ENCODE measurements at regions not wholly inside any gene's neighbourhood (a gene's known extent, or its start where the extent isn't known, plus 50 kb on each side); places are given as distances from the start of the nearest gene placed in this dataset.

DNA sequence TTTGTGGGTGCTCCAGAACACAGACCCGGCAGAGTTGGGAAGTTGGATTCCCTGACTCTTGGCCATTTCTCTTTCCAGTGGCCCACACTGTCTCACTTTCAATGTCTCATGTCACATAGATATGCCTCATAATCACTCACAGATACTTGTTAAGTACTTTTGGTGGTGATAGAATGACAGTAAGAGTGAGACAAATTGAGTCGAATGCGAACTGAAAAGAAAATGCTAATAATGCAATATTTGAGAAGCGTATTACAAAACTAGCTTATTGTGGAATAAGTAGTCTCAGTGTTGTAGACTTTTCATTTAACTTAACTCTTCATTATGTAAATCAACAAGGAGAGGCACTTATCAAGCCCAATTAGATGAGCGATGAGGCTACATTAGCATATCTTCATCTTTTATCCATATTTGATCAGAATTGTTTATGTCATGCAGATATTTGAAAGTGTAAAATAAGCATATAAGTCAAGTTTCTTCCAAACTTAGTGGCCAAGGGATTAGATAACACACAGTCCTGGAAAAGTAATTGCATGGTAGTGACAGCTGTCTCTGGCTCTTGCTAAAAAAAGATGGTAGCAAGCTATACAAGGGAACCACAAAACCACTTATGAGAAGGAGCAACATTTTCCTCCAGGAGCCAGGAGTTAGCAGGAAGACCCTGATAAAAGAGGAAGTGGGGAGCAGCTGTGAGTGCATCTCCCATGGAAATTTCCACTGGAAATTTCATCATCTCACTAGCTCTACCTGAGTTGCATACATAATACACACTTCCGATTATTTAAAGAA lies 243.6 kb downstream of the ARRDC4 start:
- no peak for DNase-seq

DNA sequence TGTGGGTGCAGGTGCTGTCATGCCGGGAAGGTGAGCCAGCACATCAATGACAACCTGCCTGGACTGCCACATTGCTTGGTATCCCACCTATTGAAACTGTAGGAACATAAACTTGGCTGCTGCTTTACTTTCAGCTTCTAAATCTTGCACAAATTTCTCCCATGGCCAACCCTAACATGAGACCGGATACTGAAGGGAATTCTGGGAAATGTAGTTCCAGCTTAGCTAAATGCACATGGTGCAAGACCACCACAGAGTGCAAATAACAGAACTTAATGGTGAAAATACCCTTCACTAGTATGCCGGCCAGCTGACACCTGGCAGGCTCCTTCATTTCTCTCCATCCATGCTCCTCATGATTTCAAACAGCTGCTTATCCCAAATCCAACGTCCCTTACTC lies 247.4 kb downstream of the ARRDC4 start:
- no peak for DNase-seq

DNA sequence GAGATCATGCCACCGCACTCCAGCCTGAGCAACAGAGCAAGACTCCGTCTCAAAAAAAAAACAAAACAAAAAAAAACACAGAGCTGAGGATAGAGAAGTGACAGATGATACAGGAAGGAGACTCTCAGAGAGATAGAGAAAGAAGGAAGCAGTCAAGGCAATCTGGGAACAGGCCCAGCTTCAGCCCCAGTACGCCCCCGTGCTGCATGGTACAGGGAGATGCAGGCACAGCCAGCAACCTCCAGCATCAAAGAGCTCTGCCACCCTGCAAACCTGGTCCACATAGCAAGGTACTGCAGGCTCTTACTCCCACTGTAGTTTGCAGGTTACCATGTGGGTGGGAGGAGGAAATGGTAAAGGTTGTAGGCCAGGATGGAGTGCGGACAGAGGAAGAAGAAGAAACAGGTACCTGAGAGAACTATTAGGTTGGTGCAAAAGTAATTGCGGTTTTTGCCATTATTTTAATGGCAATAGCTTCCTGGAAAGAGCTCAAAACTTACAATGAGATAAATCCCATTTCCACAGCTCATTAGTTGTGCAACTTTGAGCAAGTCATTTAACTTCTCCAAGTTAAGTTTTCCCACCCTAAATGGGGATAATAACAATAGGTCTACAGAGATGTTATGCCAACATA lies 253.0 kb downstream of the ARRDC4 start:
- no peak for DNase-seq

DNA sequence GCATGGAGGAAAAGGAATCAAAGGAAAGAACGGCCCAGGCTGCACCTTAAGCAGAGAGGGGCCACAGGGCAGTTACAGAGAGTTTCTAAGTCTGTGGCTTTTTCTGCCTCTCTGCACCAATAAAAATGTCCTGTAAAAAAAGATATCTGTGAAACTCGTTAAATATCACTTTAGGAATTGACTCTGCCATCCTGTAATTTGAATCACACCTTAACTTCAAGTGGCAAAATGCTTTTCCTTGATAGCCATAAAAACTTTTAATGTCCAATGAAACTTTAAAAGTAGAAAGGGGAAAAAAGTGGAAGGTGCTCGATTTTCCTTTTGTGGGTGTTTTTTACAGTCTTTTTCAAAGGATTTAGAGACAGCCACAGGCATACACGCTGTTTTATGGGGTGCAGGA lies 255.7 kb downstream of the ARRDC4 start:
- DNase-seq: no peak

DNA sequence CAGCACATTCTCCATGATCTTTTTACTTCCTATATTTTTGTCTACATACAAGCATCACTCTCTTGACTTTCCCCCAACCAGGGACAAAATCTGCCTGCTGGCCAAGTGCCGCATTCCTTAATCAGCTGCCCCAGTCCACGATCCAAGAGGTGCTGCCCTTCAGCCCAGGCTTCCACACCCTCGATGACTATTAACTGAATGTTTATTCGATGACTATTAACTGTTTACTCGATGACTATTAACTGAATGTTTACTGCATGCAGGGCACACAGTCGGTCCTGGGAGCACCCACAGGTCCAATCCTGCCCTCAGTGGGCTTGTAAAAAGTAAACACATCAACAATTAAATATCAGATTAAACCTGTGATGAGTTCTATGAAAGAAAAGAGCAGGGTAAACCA lies 256.9 kb downstream of the ARRDC4 start:
- DNase-seq: no peak

DNA sequence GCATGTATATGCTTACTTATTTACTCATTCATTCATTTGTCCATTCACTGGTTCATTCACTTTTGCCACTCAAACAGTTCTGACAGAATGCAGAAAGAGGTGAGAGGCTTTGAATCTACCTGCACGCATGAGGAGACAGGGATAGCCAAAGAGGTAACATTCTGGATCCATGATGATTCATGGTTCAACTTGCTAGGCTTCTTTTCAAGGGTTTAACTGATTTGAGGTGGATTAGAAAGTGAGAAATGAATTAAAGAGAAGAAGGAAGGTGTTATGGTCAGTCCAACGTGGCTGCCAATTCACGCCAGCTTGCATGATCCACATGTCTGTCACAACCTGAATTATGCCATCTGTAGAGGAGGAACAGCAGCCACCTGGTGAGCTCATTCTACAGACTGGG lies 260.6 kb downstream of the ARRDC4 start:
- no peak for DNase-seq

DNA sequence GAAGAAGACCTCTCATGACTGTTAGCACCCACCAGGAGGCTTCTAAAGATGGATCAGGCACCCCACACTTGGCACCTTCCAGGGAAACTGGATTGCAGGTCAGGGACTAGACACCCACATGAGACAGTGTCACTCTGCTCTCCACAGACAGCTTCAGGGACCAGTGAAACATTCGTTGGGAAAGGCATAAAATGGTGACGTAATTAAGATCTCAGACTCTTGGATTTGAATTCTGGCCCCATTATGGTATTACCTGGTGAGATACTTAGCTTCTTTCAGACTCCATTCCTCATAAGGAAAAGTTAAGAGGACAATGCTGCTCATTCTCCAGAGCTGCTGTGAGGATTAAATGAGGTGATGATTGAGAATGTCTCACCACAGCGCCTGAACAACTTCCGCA lies 261.1 kb downstream of the ARRDC4 start:
- DNase-seq: no peak

DNA sequence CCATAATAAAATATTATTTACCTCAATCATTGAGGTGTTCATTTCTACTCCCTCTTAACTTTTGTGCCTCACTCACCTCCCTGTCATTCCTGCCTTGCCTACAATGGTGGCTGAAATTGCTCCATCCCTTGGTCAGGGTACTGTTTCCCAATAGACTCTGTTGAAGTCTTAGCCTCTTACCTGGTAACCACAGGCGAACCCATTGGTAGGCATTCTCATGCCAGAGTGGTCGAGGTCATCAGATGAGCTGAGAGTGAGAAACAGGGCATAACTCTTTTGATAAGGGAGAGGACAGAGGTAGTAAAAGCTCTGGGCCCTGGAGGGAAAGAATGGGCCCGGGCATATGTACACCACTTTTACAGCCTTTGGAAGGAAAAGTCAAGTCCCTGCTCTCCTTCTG lies 265.6 kb downstream of the ARRDC4 start:
- no peak for DNase-seq

DNA sequence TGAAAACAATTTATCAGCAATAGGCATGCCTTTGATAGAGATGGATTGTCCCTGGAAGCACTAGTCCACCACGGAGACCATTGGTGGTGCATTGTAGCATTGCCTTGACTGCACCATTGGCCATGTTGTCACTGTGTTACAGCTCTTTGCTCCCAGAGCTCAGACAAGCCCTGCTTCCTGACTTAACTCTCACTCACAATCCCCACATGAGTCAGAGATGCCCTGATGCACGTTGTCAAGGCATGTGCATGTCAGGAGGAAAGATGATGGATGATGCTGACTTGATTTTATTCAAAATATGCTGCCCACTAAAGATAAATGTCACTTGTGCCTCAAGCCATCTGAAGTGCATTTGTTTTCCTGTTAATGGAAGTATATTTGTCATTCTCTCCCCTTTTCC lies 266.1 kb downstream of the ARRDC4 start:
- no peak for DNase-seq

DNA sequence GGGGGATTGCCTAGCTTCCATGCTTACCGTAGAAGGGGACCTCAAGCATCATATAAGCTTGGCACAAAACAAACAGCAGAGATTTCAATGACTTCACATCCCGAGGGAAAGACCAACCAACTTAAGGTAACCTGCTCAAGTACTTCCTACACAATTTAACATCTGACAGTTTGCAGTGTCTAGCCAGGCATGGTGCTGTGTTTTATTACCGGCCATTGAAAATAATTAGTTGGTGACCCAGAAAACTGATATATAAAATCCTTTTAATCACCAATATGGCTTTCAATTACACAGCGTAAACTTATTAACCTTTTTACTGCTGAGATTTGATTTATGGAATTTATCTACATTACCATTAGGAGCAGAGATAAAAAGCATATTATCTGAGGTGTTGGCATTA lies 268.3 kb downstream of the ARRDC4 start:
- DNase-seq: no peak

DNA sequence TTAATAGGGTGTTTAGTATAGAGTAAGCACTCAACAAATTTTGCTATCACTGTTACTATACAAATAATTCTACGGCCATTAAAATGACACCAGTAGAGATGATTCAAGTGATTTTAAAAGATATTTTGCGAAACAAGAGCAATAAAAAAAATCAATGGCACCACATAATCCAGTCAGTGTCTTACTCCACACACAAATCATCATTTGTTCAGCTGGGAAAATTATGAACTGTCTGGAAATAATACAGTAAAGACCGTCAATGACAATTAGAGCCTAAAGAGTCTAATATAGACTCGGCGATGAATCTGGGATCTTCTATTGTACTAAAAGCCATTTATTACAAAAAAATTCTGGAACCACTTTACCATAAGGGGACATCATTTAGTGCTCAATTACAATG lies 270.5 kb downstream of the ARRDC4 start:
- DNase-seq: no peak

DNA sequence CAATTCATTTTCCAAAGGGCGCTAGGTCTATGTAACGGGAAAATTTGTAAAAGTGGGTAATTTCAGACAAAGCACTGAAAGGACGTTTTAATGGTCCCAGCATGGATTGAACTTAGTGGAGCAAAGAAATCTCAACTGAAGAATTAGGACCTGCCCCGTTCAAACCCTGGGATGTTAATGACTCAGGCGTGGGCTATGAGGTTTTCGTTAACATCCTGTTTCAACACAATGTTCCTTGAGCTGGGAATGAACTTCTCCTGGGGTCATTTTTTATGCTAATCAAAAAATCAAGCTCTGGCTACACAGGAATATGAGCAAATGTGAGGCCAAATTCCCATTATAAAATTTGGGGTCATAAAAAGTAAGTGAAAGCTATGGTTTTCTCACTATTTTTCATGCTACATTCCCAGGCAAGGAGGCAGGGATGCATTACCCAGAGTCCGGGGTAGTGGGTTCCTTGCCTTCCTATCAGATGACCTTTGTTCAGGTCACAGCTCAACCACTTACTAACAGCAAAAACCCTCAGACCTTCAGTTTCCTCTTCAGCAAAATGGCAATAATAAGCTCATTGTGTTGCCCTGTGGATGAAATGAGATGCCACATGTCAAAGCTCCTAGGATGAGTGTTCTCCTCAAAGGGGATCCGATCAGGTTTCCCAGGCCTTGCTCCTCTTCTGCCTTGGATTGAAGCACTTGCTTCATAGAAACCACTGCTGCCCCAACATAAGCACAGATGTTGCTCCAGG lies 271.4 kb downstream of the ARRDC4 start:
- no peak for DNase-seq

DNA sequence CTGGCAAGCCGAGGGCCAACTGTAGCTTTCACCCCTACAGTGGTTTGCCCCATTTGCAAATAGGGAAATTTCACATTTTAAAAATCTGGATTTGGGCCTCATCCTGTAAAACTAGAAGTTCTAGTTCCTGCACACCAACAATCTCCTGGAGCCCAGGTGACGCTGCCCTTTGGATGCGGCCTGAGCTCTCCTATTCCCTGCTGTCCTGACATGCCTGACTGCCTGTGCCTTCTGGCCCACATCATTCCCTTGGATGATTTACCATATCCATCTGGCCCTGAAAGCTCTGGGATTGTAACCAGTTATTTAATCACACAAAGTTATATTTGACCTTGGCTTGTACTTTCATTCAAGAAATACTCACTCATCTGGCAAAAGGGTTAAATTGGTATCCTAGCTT lies 272.3 kb downstream of the ARRDC4 start:
- DNase-seq: no peak

DNA sequence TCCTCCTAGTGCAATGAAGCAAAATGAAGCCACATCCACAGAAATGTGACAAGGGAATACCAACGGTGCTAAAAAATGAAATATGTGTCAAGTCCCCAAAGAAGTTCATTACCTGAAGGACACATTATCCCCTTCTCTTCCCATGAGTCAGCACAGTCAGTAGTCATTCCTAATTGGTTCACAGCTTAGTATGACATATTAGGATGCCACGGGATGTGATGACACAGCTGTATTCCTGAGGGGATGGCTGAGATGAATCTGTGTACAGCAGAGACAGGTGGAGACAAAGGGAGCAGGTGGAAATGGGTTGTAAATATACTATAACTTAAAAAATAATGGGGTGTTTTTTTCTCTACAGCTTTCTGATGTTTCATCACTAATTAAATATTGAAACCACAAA lies 273.4 kb downstream of the ARRDC4 start:
- no peak for DNase-seq

DNA sequence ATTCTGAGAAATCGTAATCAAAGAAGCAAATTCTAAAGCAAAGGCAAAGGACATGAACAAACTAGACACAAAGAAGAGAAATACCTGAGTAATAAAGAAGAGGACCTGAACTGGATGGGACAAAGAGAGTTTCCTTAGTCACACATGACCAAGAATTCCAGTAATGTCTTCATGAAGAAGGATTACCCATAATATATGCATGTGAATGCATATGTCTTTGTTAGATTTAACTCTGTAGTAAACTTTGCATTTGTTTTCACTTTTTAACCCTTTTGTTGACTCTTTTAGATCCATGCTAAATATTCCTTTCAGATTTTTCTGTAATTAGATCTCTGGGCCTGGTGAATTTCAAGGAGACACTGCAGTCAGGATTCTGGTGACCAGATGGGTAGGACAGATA lies 279.8 kb downstream of the ARRDC4 start:
- no peak for DNase-seq

DNA sequence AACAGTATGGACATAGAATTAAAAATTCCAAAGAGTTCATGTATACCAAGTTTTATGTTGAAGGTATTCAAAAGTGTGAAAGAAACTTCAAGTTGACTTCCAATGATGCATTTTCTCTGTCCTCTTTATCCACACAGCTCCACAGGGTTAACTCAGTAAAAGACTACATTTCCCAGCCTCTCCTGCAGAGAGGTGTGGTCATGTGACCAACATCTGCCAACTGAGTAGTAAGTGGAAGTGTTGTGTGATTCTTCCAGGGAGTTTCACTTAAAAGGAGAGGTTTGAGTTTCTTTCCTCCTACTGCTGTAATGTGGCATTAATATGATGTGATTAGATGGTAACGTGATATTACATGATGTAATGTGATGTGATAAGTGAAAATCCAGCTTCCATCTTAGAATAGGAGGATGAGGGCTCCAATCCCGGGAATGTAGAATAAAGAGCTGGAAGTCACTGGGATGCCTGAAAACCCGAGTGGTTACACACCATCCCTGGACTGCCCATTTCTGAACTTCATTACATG lies 280.6 kb downstream of the ARRDC4 start:
- DNase-seq: no peak

DNA sequence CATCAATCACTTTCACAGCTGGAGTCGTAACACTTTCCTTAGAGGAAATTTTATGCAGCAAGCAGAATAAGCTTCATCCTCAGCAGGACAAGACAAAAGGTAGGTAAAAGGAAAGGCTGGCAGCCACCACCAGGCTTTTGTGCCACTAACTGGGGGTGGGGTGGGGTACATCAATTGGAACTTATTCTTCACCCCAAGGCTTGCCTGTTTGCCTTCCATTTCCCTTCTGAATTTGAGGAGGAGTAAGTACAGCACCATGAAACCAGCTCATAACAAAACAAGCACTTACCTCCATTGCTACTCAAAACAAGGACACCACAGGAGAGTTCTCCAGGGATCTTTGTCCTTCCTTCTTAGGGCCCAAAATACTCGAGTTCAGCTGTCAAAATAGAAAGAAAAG lies 296.8 kb downstream of the ARRDC4 start:
- no peak for DNase-seq

DNA sequence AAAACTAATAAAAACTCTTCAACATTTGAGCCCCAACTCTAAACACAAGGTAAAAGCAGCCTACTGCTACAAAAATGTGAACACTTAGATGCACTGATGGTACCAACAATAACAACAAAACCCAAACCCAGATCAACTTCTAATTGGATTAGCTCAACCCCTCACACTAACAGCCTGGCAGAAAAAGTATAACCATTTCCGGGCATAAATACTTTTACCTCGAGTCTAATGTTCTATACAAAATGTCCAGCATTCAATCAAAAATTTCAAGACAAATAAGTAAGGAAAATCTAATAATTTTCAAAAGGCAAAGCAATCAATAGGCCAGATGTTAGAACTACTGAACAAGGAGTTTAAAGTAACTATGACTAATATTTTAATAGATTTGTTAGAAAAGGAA lies 303.3 kb downstream of the ARRDC4 start:
- DNase-seq: no peak

DNA sequence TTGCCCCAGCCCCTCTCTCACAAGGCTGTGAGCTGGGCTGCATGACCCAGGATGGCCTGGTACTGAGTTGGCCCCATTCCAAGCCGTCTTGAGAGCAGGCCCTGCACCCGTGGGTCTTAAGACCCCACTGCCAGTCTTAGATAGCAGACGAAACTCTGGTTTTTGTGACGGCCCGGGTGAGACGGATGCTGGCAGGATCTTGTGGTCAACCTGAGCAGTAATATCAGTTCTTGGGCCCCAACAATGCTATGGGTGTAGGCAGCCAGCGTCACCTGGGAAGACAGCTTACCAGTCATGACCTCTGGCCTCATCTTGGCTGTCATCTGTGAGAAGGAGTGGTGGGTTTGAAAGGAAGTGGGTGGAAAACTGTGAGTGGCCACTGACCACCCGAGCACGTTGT lies 305.8 kb downstream of the ARRDC4 start:
- no peak for DNase-seq

DNA sequence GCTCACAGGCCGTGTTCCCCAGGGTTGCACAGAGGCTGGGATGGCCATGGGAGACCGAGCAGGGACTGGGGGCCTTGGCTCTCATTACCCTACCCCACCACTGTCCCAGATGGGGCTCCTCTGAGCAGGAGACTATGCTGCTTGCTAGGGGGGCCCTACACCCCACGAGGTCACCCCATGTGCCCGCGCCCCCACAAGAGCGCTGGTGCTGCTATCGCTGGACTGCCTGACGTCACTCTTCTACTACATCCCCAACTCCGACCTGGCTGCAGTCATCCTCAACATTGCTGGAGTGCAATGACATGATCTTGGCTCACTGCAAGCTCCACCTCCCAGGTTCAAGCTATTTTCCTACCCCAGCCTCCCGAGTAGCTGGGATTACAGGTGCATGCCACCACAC lies 307.7 kb downstream of the ARRDC4 start:
- DNase-seq: no peak

DNA sequence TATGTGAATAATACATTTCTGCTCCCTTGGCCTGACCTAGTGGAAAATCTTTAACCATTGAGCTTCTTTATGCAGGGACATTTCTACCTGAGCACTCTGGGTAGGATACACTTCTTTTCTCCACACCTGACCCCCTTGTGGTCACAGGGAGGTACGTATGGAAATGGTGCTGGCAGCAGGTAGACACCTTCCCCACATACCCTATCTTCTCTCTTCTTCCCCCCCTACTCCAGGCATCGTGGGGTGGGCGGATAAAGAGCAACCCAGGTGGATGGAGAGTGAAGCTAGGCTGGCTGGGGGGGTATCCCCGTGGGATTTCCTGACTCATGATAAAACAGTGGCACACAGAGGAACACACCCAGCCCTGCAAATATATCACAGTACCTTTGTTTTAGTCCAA lies 312.1 kb downstream of the ARRDC4 start:
- no peak for DNase-seq

DNA sequence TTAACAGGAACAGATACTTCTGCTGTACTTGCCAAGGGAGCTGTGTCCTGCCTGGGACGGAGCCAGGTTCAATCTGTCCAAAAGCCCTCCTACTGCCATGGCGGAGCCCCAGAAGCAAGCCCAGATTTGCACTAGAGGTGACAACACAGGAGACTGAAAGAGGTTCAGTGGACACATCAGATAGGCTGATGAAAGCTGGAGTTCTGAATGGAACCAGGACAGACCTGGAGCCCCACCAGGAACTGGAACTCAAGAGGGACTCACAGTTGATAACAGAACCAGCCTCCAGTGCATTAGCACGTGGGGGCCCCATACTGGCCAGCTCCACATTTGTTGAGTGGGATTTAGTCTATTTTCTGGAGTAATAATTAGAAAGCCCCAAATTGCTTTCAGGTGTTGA lies 315.5 kb downstream of the ARRDC4 start:
- no peak for DNase-seq

DNA sequence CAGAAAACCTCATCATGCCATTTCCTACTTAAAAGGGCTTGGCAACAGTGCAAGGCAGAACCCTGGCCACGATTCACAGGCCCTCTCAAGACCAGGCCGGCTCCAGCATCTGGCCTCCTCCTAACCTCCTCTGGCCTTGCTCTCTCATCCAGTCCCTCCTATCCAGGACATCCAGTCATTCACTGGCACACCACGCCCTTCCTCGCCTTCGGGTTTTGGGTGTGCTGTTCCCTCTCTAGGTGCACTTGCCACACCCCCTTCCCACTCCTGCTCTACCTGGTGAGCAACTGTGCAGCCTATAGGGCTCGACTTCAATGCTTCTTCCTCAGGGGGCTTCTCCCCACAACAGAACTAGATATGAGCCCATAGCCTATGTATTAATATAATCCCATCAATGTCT lies 317.1 kb downstream of the ARRDC4 start:
- no peak for DNase-seq

Data from DMS79 (cell line).